GM12874 (cell line): ENCODE measurements at regions not wholly inside any gene's neighbourhood (a gene's known extent, or its start where the extent isn't known, plus 50 kb on each side); places are given as distances from the start of the nearest gene placed in this dataset.

Source experiments
- CTCF ChIP-seq: IDR thresholded peaks from 2 replicates; pipeline ENCODE4 v1.5.1; 2011; ENCODE audit warnings: low read depth, mild to moderate bottlenecking, control low read depth, low read length, moderate library complexity; ENCODE audit not compliant: insufficient read depth

GRCh38 chr12:100675432-100675831, 101.9 kb downstream of the GAS2L3 start:
- TF ChIP-seq CTCF = no peak

- TF ChIP-seq CTCF = no peak
Measured at GRCh38 chr12:100681074-100681473, 107.6 kb downstream of the GAS2L3 start.

- no peak for TF ChIP-seq CTCF
Measured at GRCh38 chr12:100682178-100682577, 108.7 kb downstream of the GAS2L3 start.

GRCh38 chr12:100687686-100688085, 106.9 kb upstream of the ANO4 start:
- TF ChIP-seq CTCF = no peak

GRCh38 chr12:100688451-100688864, 106.1 kb upstream of the ANO4 start:
- no peak for TF ChIP-seq CTCF

- no peak for TF ChIP-seq CTCF
Measured at GRCh38 chr12:100692502-100692901, 102.1 kb upstream of the ANO4 start.

GRCh38 chr12:100698518-100698917, 96.1 kb upstream of the ANO4 start:
- no peak for TF ChIP-seq CTCF

- TF ChIP-seq CTCF = no peak
Measured at GRCh38 chr12:100699209-100699608, 95.4 kb upstream of the ANO4 start.
